Loucy (cell line): ENCODE measurements at regions not wholly inside any gene's neighbourhood (a gene's known extent, or its start where the extent isn't known, plus 50 kb on each side); places are given as distances from the start of the nearest gene placed in this dataset.

Experiments used
- H2AFZ ChIP-seq: fragments of 200-600 bp; sonication (generic); 2 replicates; pipeline ENCODE4 v1.6.0; 2016; ENCODE audit warnings: antibody characterized with exemption, mild to moderate bottlenecking, low read length, moderate library complexity
- H3F3A ChIP-seq: fragments of 200-600 bp; 2 replicates; pipeline ENCODE4 v1.6.0; 2016; ENCODE audit warnings: antibody characterized with exemption, low read depth, mild to moderate bottlenecking
- H3K27me3 ChIP-seq: fragments of 200-600 bp; sonication (generic); 2 replicates; pipeline ENCODE4 v1.6.1; 2014; ENCODE audit warnings: low read length, mild to moderate bottlenecking; ENCODE audit not compliant: insufficient read depth, poor library complexity, severe bottlenecking
- H3K36me3 ChIP-seq: fragments of 200-600 bp; sonication (generic); 2 replicates; pipeline ENCODE4 v1.6.1; 2016; ENCODE audit warnings: low read length; ENCODE audit not compliant: insufficient read depth
- H3K4me1 ChIP-seq: fragments of 200-600 bp; sonication (generic); 2 replicates; pipeline ENCODE4 v1.5.1; 2014; ENCODE audit warnings: low read length, mild to moderate bottlenecking; ENCODE audit not compliant: insufficient read depth, poor library complexity, severe bottlenecking
- H3K4me2 ChIP-seq: fragments of 200-600 bp; sonication (generic); 2 replicates; pipeline ENCODE4 v1.6.0; 2014; ENCODE audit warnings: antibody characterized with exemption, low read length, low read depth, mild to moderate bottlenecking; ENCODE audit not compliant: poor library complexity, severe bottlenecking
- H3K4me3 ChIP-seq: fragments of 200-600 bp; sonication (generic); 2 replicates; pipeline ENCODE4 v1.5.1; 2014; ENCODE audit warnings: low read length, mild to moderate bottlenecking, mixed read lengths; ENCODE audit not compliant: poor library complexity, severe bottlenecking
- H3K79me2 ChIP-seq: fragments of 200-600 bp; sonication (generic); 2 replicates; pipeline ENCODE4 v1.6.1; 2014; ENCODE audit warnings: low read length; ENCODE audit not compliant: insufficient read depth
- H3K9ac ChIP-seq: fragments of 200-600 bp; sonication (generic); 2 replicates; pipeline ENCODE4 v1.6.0; 2014; ENCODE audit warnings: mild to moderate bottlenecking, low read depth, low read length, moderate library complexity; ENCODE audit not compliant: poor library complexity, severe bottlenecking
- H3K9me2 ChIP-seq: fragments of 200-600 bp; sonication (generic); replicated peaks from 2 replicates; pipeline ENCODE4 v1.6.1; 2016; ENCODE audit warnings: low read depth, low read length, mixed read lengths
- H3K9me3 ChIP-seq: fragments of 200-600 bp; sonication (generic); 2 replicates; pipeline ENCODE4 v1.6.1; 2014; ENCODE audit warnings: mild to moderate bottlenecking, antibody characterized with exemption, low read length, low read depth; ENCODE audit not compliant: insufficient read depth
- H4K20me1 ChIP-seq: fragments of 200-600 bp; sonication (generic); 2 replicates; pipeline ENCODE4 v1.6.0; 2014; ENCODE audit warnings: antibody characterized with exemption, low read length, mild to moderate bottlenecking; ENCODE audit not compliant: insufficient read depth, poor library complexity, severe bottlenecking
- CTCF ChIP-seq: fragments of 200-600 bp; sonication (generic); conservative IDR thresholded peaks from 2 replicates; pipeline ENCODE4 v1.5.1; 2014; ENCODE audit warnings: mild to moderate bottlenecking, antibody characterized with exemption, low read length
- EZH2phosphoT487 ChIP-seq: fragments of 200-600 bp; IDR thresholded peaks from 2 replicates; pipeline ENCODE4 v1.6.1; 2018; ENCODE audit warnings: antibody characterized with exemption, mild to moderate bottlenecking, moderate library complexity, borderline replicate concordance

- Histone ChIP-seq H3F3A (peaks cover 8% of the 10 kb centered on the region), H4K20me1 (no peaks in the 10 kb centered on the region), H3K9me3 (no peaks in the 10 kb centered on the region), H3K4me2 (peak overlapping the region; percentile 50), H3K4me1 (peaks cover 52% of the 10 kb centered on the region), H3K79me2 (no peaks in the 10 kb centered on the region), H3K36me3 (no peaks in the 10 kb centered on the region), H3K9ac (no peak overlapping the region), H2AFZ (no peak overlapping the region), H3K9me2 (no peaks in the 10 kb centered on the region), H3K4me3 (no peak overlapping the region), H3K27me3 (no peaks in the 10 kb centered on the region)
- no peak for TF ChIP-seq EZH2phosphoT487
Observed at GRCh38 chr20:53845980-53846379, 224.4 kb downstream of the BCAS1 start.

GRCh38 chr20:53844259-53844658, 226.1 kb downstream of the BCAS1 start:
- TF ChIP-seq EZH2phosphoT487 (no peak), CTCF (no peak)
- no peaks in the 10 kb centered on the region for H3K27me3 ChIP-seq
- no peaks in the 10 kb centered on the region for H3K9me3 ChIP-seq
- no peak overlapping the region for H3K9ac ChIP-seq
- no peaks in the 10 kb centered on the region for H3K79me2 ChIP-seq
- peaks cover 10% of the 10 kb centered on the region for H3F3A ChIP-seq
- H3K4me3 ChIP-seq = no peak overlapping the region
- H3K4me2 ChIP-seq = no peak overlapping the region
- no peaks in the 10 kb centered on the region for H3K36me3 ChIP-seq
- no peaks in the 10 kb centered on the region for H4K20me1 ChIP-seq
- H2AFZ ChIP-seq = no peak overlapping the region
- H3K9me2 ChIP-seq = no peaks in the 10 kb centered on the region
- H3K4me1 ChIP-seq = peaks cover 67% of the 10 kb centered on the region

GRCh38 chr20:53843645-53844044, 226.7 kb downstream of the BCAS1 start:
- no peaks in the 10 kb centered on the region for H3K9me3 ChIP-seq
- no peaks in the 10 kb centered on the region for H3K9me2 ChIP-seq
- TF ChIP-seq CTCF (no peak), EZH2phosphoT487 (no peak)
- peaks cover 70% of the 10 kb centered on the region for H3K4me1 ChIP-seq
- H4K20me1 ChIP-seq = no peaks in the 10 kb centered on the region
- H3K27me3 ChIP-seq = no peaks in the 10 kb centered on the region
- no peak overlapping the region for H2AFZ ChIP-seq
- no peak overlapping the region for H3K4me3 ChIP-seq
- H3K9ac ChIP-seq = no peak overlapping the region
- no peaks in the 10 kb centered on the region for H3K36me3 ChIP-seq
- H3F3A ChIP-seq = peaks cover 11% of the 10 kb centered on the region
- no peaks in the 10 kb centered on the region for H3K79me2 ChIP-seq
- no peak overlapping the region for H3K4me2 ChIP-seq
